ENCODE measurements at regions not wholly inside any gene's neighbourhood (a gene's known extent, or its start where the extent isn't known, plus 50 kb on each side); places are given as distances from the start of the nearest gene placed in this dataset.

DNA sequence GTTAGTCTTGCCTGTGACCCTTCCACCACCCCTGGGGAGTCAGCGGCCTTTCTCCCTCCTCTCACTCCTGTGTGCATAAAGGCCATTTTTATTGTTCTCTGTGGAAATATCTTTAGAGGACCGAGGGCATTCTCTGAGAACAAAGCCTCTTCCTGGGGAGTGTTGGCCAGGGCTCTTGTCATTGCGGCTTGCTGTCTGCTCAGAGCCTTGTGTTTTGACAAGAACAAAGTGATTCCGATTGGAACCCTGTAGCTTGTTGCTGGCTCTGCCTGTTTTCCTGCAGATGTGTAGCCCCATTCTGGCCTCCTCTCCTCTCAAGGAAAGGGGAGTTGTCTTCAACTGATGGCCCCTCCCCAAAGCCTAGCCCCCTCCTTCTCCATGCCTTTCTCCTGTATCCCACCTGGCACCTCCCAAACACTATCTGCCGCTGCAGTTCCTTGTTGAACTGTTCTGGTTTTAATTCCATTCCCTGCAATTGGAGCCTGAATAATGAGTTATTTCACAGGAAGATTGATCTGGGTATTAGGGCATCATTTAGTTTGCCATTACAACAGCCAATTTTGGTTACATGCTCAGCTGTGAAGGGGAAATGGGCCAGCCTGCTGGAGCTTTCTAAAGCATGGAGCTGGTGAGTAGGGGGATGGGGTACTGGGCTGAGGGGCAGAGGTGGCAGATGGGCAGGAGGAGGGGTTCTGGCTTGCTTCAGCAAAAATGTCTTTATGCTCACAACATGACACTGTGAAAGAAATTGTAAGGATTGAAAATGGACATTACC, 252.5 kb downstream of the LRFN2 start:
- Histone ChIP-seq H3K27me3 (peaks cover 67% of the 10 kb centered on the region), H3K36me3 (no peaks in the 10 kb centered on the region), H3K9me3 (no peaks in the 10 kb centered on the region), H3K27ac (no peak overlapping the region), H3K4me3 (no peak overlapping the region), H3K4me1 (no peaks in the 10 kb centered on the region)
- ATAC-seq, result no peak
- 42 to 61% methylated on average over 2 to 5 of the region's 5 CpGs for WGBS, 2 donors (ENCODE audit: low coverage in 1 of 2)
- TF ChIP-seq EP300 (IDR thresholded peaks at IDR 0.05) (no peak), POLR2A (IDR thresholded peaks at IDR 0.05) (no peak), POLR2AphosphoS5 (IDR thresholded peaks at IDR 0.05) (no peak)
- TF ChIP-seq, protein P1, sequence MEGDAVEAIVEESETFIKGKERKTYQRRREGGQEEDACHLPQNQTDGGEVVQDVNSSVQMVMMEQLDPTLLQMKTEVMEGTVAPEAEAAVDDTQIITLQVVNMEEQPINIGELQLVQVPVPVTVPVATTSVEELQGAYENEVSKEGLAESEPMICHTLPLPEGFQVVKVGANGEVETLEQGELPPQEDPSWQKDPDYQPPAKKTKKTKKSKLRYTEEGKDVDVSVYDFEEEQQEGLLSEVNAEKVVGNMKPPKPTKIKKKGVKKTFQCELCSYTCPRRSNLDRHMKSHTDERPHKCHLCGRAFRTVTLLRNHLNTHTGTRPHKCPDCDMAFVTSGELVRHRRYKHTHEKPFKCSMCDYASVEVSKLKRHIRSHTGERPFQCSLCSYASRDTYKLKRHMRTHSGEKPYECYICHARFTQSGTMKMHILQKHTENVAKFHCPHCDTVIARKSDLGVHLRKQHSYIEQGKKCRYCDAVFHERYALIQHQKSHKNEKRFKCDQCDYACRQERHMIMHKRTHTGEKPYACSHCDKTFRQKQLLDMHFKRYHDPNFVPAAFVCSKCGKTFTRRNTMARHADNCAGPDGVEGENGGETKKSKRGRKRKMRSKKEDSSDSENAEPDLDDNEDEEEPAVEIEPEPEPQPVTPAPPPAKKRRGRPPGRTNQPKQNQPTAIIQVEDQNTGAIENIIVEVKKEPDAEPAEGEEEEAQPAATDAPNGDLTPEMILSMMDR (IDR thresholded peaks at IDR 0.05), result no peak

DNA sequence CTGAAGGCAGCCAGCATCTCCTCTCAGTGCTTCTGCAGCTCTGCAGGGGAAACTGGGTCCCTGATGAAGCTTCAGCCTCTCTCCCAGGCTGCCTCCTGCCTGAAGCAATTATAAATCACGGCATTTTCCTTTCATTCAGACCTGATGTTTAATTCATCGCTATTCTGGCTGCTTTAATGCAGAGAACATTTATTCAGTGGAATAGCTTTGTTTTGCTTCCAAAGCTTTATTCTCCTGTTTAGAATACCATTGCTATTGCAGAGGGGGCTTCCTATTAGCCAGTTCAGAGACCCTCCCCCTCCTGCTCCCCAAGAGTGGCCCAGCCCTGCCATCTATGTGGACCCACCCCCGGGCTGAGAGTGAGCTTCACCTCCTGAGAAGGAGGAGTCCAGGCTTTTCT, 255.6 kb downstream of the LRFN2 start:
- Histone ChIP-seq H3K4me1 (peaks cover 0 to 6% (median 2%) of the 10 kb centered on the region in 3 donors), H3K36me3 (no peaks in the 10 kb centered on the region), H3K27me3 (peaks cover 66% of the 10 kb centered on the region), H3K9me3 (no peaks in the 10 kb centered on the region), H3K27ac (no peak overlapping the region), H3K4me3 (no peak overlapping the region)
- WGBS, 2 donors (ENCODE audit: low coverage in 1 of 2), result 59 to 71% methylated on average over 1 to 2 of the region's 3 CpGs
- TF ChIP-seq POLR2A (IDR thresholded peaks at IDR 0.05) (no peak), POLR2AphosphoS5 (IDR thresholded peaks at IDR 0.05) (no peak), EP300 (IDR thresholded peaks at IDR 0.05) (no peak)
- TF ChIP-seq, protein P1 (IDR thresholded peaks at IDR 0.05), result no peak
- no peak for ATAC-seq

DNA sequence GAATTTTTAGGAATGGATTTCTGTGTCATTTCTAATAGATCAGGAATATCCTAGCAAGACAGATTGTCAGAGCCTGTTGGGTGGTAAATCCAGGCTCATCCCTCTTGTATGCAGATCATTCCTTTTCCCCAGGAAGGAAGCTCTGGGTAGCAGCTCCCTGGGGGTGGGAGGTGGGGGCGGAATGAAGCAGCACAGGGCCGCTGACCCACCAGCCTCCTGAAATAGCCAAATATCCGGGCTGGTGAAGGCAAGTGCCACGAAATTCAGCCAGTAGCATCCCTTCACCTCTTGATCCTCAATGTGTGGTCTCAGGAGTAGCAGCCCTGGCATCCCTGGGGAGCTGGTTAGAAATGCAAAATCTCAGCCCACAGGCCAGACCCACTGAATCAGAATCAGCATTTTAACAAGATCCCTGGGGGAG, 256.9 kb downstream of the LRFN2 start:
- Histone ChIP-seq H3K4me1 (peaks cover 0 to 10% (median 3%) of the 10 kb centered on the region in 3 donors), H3K27me3 (peaks cover 64% of the 10 kb centered on the region), H3K27ac (no peak overlapping the region), H3K9me3 (no peaks in the 10 kb centered on the region), H3K4me3 (no peak overlapping the region), H3K36me3 (no peaks in the 10 kb centered on the region)
- TF ChIP-seq POLR2AphosphoS5 (IDR thresholded peaks at IDR 0.05) (no peak), EP300 (IDR thresholded peaks at IDR 0.05) (no peak)
- ATAC-seq, result no peak
- WGBS, 2 donors (ENCODE audit: low coverage in 1 of 2), result 50% methylated on average over 3 of the region's 4 CpGs; no CpG with 5 or more reads in 1 of the 2 donors

DNA sequence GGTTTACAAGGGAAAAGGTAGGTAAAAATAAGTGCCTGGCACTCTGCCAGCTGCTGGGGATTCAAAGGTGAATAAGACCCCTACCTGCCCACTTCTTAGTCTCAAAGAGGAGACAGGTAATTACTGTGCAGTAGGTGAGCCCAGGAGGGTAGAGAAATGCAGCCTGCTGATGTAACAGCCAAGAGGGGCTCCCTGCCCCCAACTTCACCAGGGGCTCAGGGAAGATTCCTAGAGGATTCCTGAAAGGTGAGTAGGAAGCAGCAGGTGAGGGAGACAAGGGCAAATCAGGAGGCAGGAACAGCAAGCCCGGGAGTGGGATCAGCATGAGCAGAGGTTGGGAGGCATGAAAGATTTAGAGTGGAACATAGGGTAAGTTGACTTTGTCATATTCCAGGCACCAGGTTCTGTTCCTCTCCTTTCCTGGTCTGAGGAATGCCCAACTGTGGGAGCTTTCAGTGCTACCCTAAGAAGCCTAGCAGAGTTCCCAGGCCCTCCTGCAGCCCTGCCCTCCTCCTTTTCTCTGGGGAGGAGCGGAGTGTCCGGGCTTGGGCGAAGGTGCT, 258.1 kb downstream of the LRFN2 start:
- no peak for TF ChIP-seq EP300 (IDR thresholded peaks at IDR 0.05)
- no peak for TF ChIP-seq POLR2A (IDR thresholded peaks at IDR 0.05)
- TF ChIP-seq, protein P1 (IDR thresholded peaks at IDR 0.05), result no peak
- TF ChIP-seq POLR2AphosphoS5 (IDR thresholded peaks at IDR 0.05), result no peak

DNA sequence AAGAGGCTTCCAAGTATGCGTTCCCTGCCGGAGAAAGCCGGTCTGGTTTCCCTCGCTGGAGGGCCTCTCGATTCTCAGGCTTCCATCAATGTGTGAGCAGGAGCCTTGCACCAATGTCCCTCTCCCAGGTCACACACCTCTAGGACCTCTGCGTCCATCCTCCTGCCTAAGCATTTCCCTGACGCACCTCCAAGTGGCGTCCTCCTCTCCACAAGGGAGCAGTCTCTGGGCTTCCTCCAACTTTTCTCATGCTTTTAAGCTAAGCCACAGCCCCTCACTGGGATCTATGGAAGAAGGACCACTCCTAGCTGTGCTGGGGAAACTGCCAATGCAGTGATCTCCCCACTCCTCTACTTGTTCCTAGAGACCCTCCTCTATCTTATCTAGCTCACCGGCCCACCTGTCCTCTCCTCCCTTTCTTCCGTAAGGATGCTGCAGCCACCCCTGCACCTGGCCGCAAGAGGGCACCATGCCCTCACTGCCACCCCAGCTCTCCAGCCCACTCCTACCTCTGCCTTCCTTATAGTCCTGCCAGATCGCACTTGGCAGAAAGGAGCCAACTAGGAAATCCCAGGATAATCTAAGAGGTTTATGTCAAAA, 258.7 kb downstream of the LRFN2 start:
- H3K27ac ChIP-seq, result no peak overlapping the region
- H3K27me3 ChIP-seq, result peaks cover 57% of the 10 kb centered on the region
- H3K4me1 ChIP-seq, result peaks cover 0 to 10% (median 3%) of the 10 kb centered on the region in 3 donors
- no peak for ATAC-seq
- H3K9me3 ChIP-seq, result no peaks in the 10 kb centered on the region
- TF ChIP-seq, protein P1 (IDR thresholded peaks at IDR 0.05), result peak in 2 of 4 experiments; percentile 33 to 53
- TF ChIP-seq POLR2AphosphoS5 (IDR thresholded peaks at IDR 0.05), result no peak
- 21 to 29% methylated on average over 5 to 9 of the region's 12 CpGs for WGBS, 2 donors (ENCODE audit: low coverage in 1 of 2)
- no peak overlapping the region for H3K4me3 ChIP-seq
- H3K36me3 ChIP-seq, result no peaks in the 10 kb centered on the region

More for the DNA sequence above, 258.1 kb downstream of the LRFN2 start:
- peaks cover 63% of the 10 kb centered on the region for H3K27me3 ChIP-seq
- no peak for ATAC-seq
- no peaks in the 10 kb centered on the region for H3K9me3 ChIP-seq
- no peaks in the 10 kb centered on the region for H3K36me3 ChIP-seq
- H3K4me3 ChIP-seq, result no peak overlapping the region
- peaks cover 0 to 10% (median 3%) of the 10 kb centered on the region in 3 donors for H3K4me1 ChIP-seq
- H3K27ac ChIP-seq, result no peak overlapping the region
- WGBS, 2 donors (ENCODE audit: low coverage in 1 of 2), result 0 to 13% methylated on average over 1 of the region's 4 CpGs

All from gastroesophageal sphincter (tissue), 4 donors.